ENCODE measurements at regions not wholly inside any gene's neighbourhood (a gene's known extent, or its start where the extent isn't known, plus 50 kb on each side); places are given as distances from the start of the nearest gene placed in this dataset.

- Histone ChIP-seq H3K9me3 (ENCODE audit: control insufficient read depth, low read depth, low read length) (no peaks in the 10 kb centered on the region), H3K27ac (ENCODE audit: low read length) (no peak overlapping the region), H3K4me1 (ENCODE audit: control insufficient read depth, low read depth, low read length) (no peaks in the 10 kb centered on the region), H3K27me3 (ENCODE audit: control insufficient read depth, insufficient read depth, low read length) (no peaks in the 10 kb centered on the region), H3K36me3 (ENCODE audit: control insufficient read depth, low read depth, low read length) (no peaks in the 10 kb centered on the region), H3K4me3 (ENCODE audit: low read length) (no peak overlapping the region), H3K9ac (ENCODE audit: low read length) (no peak overlapping the region)
Measured at GRCh38 chr1:115173151-115173550, 83.8 kb upstream of the TSPAN2 start.

GRCh38 chr1:115172270-115172669 lies 83.0 kb upstream of the TSPAN2 start:
- no peak overlapping the region for H3K4me3 ChIP-seq (ENCODE audit: low read length)
- H3K9me3 ChIP-seq (ENCODE audit: control insufficient read depth, low read depth, low read length): no peaks in the 10 kb centered on the region
- H3K9ac ChIP-seq (ENCODE audit: low read length): no peak overlapping the region
- H3K27ac ChIP-seq (ENCODE audit: low read length): no peak overlapping the region
- no peaks in the 10 kb centered on the region for H3K4me1 ChIP-seq (ENCODE audit: control insufficient read depth, low read depth, low read length)
- no peaks in the 10 kb centered on the region for H3K36me3 ChIP-seq (ENCODE audit: control insufficient read depth, low read depth, low read length)
- H3K27me3 ChIP-seq (ENCODE audit: control insufficient read depth, insufficient read depth, low read length): no peaks in the 10 kb centered on the region

- H3K27ac ChIP-seq (ENCODE audit: low read length): no peak overlapping the region
- H3K9ac ChIP-seq (ENCODE audit: low read length): no peak overlapping the region
- H3K4me3 ChIP-seq (ENCODE audit: low read length): no peak overlapping the region
- no peaks in the 10 kb centered on the region for H3K4me1 ChIP-seq (ENCODE audit: control insufficient read depth, low read depth, low read length)
- no peaks in the 10 kb centered on the region for H3K36me3 ChIP-seq (ENCODE audit: control insufficient read depth, low read depth, low read length)
- no peaks in the 10 kb centered on the region for H3K27me3 ChIP-seq (ENCODE audit: control insufficient read depth, insufficient read depth, low read length)
- no peaks in the 10 kb centered on the region for H3K9me3 ChIP-seq (ENCODE audit: control insufficient read depth, low read depth, low read length)
Measured at GRCh38 chr1:115170961-115171392, 81.7 kb upstream of the TSPAN2 start.

- H3K9me3 ChIP-seq (ENCODE audit: control insufficient read depth, low read depth, low read length): no peaks in the 10 kb centered on the region
- H3K4me1 ChIP-seq (ENCODE audit: control insufficient read depth, low read depth, low read length): no peaks in the 10 kb centered on the region
- no peaks in the 10 kb centered on the region for H3K36me3 ChIP-seq (ENCODE audit: control insufficient read depth, low read depth, low read length)
- no peak overlapping the region for H3K4me3 ChIP-seq (ENCODE audit: low read length)
- no peaks in the 10 kb centered on the region for H3K27me3 ChIP-seq (ENCODE audit: control insufficient read depth, insufficient read depth, low read length)
- H3K27ac ChIP-seq (ENCODE audit: low read length): no peak overlapping the region
- no peak overlapping the region for H3K9ac ChIP-seq (ENCODE audit: low read length)
Measured at GRCh38 chr1:115170377-115170776, 81.1 kb upstream of the TSPAN2 start.

DNA sequence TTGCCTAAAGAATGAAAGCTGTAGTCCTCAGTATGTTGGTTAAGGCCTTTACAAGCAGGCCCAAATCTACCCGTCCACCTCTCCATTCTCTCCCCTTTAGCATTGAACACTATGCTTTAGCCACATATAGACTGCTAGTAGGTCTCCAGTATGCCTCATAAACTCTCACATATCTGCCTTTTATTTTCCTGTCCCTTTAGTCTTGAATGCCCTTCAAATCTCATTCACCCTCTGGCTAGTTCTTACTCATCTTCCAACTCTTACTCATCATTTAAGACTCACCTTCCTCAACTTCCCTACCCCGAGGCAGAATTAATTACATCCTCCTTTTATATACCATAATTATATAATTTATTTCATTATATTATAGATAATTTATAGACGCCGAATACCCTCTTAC lies 78.7 kb upstream of the TSPAN2 start:
- no peaks in the 10 kb centered on the region for H3K9me3 ChIP-seq (ENCODE audit: control insufficient read depth, low read depth, low read length)
- H3K4me3 ChIP-seq (ENCODE audit: low read length): no peak overlapping the region
- H3K9ac ChIP-seq (ENCODE audit: low read length): no peak overlapping the region
- no peaks in the 10 kb centered on the region for H3K4me1 ChIP-seq (ENCODE audit: control insufficient read depth, low read depth, low read length)
- no peak overlapping the region for H3K27ac ChIP-seq (ENCODE audit: low read length)
- no peaks in the 10 kb centered on the region for H3K36me3 ChIP-seq (ENCODE audit: control insufficient read depth, low read depth, low read length)
- H3K27me3 ChIP-seq (ENCODE audit: control insufficient read depth, insufficient read depth, low read length): no peaks in the 10 kb centered on the region

DNA sequence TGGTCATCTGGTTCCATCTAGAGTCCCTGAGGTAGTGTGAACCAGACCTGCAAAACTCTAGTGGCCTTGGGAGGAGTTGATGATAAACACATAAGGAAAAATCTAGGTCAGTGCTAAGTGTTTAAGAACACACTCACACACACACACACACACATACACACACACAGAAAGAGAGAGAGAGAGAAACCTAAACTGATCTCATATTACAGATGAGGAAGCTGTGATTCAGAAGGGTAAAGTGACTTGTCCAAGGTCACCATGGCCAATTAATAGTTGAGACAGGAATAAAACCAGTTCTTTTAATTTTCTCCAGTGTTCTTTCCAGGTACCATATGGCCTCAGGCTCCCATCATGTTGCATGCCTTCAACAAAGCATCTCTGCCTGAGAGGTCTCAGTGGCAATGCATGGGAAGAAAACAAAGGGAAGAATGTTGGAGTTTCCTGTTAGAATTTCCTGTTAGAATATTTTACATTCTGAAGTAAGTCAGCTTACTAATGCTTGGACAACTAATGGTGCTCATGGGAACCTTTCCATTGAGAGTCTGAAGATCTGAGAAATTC lies 77.3 kb upstream of the TSPAN2 start:
- no peaks in the 10 kb centered on the region for H3K4me1 ChIP-seq (ENCODE audit: control insufficient read depth, low read depth, low read length)
- H3K27ac ChIP-seq (ENCODE audit: low read length): no peak overlapping the region

DNA sequence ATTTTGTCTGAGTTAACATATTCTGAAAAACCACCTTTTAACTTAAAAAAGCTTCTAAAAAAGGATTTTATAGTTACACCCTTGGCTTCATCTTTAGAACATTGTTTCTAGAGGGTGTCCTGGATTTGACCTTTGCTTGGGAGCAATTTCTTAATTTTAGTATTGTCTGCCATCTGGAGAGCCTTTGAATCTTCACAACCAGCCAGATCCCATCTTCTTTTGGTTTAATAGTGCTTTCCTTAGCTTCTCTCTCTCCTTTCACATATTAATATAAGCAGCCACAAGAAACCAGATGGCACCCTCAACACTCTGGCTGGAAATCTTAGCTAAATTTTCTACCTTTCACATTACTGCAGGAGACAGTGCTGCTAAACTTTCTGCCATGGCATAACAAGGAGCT lies 76.5 kb upstream of the TSPAN2 start:
- Histone ChIP-seq H3K4me1 (ENCODE audit: control insufficient read depth, low read depth, low read length) (no peaks in the 10 kb centered on the region), H3K27me3 (ENCODE audit: control insufficient read depth, insufficient read depth, low read length) (no peaks in the 10 kb centered on the region), H3K9ac (ENCODE audit: low read length) (no peak overlapping the region), H3K4me3 (ENCODE audit: low read length) (no peak overlapping the region), H3K36me3 (ENCODE audit: control insufficient read depth, low read depth, low read length) (no peaks in the 10 kb centered on the region), H3K27ac (ENCODE audit: low read length) (no peak overlapping the region), H3K9me3 (ENCODE audit: control insufficient read depth, low read depth, low read length) (no peaks in the 10 kb centered on the region)

More for the DNA sequence above, 77.3 kb upstream of the TSPAN2 start:
- Histone ChIP-seq H3K36me3 (ENCODE audit: control insufficient read depth, low read depth, low read length) (no peaks in the 10 kb centered on the region), H3K4me3 (ENCODE audit: low read length) (no peak overlapping the region), H3K9me3 (ENCODE audit: control insufficient read depth, low read depth, low read length) (no peaks in the 10 kb centered on the region), H3K9ac (ENCODE audit: low read length) (no peak overlapping the region), H3K27me3 (ENCODE audit: control insufficient read depth, insufficient read depth, low read length) (no peaks in the 10 kb centered on the region)

GRCh38 chr1:115164940-115165705 lies 75.8 kb upstream of the TSPAN2 start:
- Histone ChIP-seq H3K9me3 (ENCODE audit: control insufficient read depth, low read depth, low read length) (no peaks in the 10 kb centered on the region), H3K36me3 (ENCODE audit: control insufficient read depth, low read depth, low read length) (no peaks in the 10 kb centered on the region), H3K4me3 (ENCODE audit: low read length) (no peak overlapping the region), H3K4me1 (ENCODE audit: control insufficient read depth, low read depth, low read length) (no peaks in the 10 kb centered on the region), H3K9ac (ENCODE audit: low read length) (no peak overlapping the region), H3K27ac (ENCODE audit: low read length) (no peak overlapping the region), H3K27me3 (ENCODE audit: control insufficient read depth, insufficient read depth, low read length) (no peaks in the 10 kb centered on the region)

GRCh38 chr1:115164484-115164883 lies 75.2 kb upstream of the TSPAN2 start:
- no peaks in the 10 kb centered on the region for H3K27me3 ChIP-seq (ENCODE audit: control insufficient read depth, insufficient read depth, low read length)
- H3K4me1 ChIP-seq (ENCODE audit: control insufficient read depth, low read depth, low read length): no peaks in the 10 kb centered on the region
- H3K9me3 ChIP-seq (ENCODE audit: control insufficient read depth, low read depth, low read length): no peaks in the 10 kb centered on the region
- no peak overlapping the region for H3K27ac ChIP-seq (ENCODE audit: low read length)
- H3K36me3 ChIP-seq (ENCODE audit: control insufficient read depth, low read depth, low read length): no peaks in the 10 kb centered on the region
- H3K9ac ChIP-seq (ENCODE audit: low read length): no peak overlapping the region
- no peak overlapping the region for H3K4me3 ChIP-seq (ENCODE audit: low read length)

DNA sequence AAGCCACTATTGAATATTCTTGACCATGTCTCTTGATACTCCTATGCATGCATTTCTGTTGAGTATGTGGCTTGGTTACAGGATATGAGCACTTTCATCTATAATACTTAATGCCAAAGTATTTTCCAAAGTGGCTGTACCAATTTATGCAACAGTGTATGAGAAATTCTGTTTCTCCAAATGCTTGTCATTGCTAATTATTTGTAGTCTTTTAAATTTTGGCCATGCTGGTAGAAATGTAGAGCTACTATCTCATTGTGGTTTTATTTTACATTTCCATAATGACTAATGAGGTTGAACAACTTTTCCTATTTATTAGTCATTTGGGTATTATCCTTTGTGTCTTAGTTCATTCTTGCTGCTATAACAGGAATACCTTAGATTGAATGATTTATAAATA lies 71.4 kb upstream of the TSPAN2 start:
- H3K9me3 ChIP-seq (ENCODE audit: control insufficient read depth, low read depth, low read length): no peaks in the 10 kb centered on the region
- no peaks in the 10 kb centered on the region for H3K4me1 ChIP-seq (ENCODE audit: control insufficient read depth, low read depth, low read length)
- H3K4me3 ChIP-seq (ENCODE audit: low read length): no peak overlapping the region
- no peak overlapping the region for H3K27ac ChIP-seq (ENCODE audit: low read length)
- no peaks in the 10 kb centered on the region for H3K36me3 ChIP-seq (ENCODE audit: control insufficient read depth, low read depth, low read length)
- H3K9ac ChIP-seq (ENCODE audit: low read length): no peak overlapping the region
- no peaks in the 10 kb centered on the region for H3K27me3 ChIP-seq (ENCODE audit: control insufficient read depth, insufficient read depth, low read length)

- H3K27me3 ChIP-seq (ENCODE audit: control insufficient read depth, insufficient read depth, low read length): no peaks in the 10 kb centered on the region
- no peak overlapping the region for H3K4me3 ChIP-seq (ENCODE audit: low read length)
- no peaks in the 10 kb centered on the region for H3K4me1 ChIP-seq (ENCODE audit: control insufficient read depth, low read depth, low read length)
- no peak overlapping the region for H3K9ac ChIP-seq (ENCODE audit: low read length)
- H3K36me3 ChIP-seq (ENCODE audit: control insufficient read depth, low read depth, low read length): no peaks in the 10 kb centered on the region
- no peak overlapping the region for H3K27ac ChIP-seq (ENCODE audit: low read length)
- H3K9me3 ChIP-seq (ENCODE audit: control insufficient read depth, low read depth, low read length): no peaks in the 10 kb centered on the region
Measured at GRCh38 chr1:115159958-115160357, 70.7 kb upstream of the TSPAN2 start.

DNA sequence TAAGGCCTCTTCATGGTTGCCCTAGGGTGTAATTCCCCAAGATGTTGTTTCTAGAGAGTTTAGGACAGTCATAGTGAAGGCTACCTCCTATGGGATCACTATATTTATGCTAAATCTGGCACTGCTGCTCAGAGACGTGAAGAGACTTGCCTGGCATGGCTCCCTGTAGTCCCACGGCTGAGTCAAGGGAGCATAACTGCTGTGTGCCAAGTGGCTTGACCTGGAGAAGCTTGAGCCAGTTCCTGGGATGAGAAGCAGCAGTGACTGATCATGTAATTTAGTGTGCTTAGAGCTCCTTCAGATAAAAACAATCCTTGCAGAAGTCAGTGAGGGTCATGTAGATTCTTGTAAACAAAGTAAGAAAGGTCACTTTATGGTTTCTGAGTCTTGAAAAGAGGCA lies 68.9 kb upstream of the TSPAN2 start:
- no peaks in the 10 kb centered on the region for H3K9me3 ChIP-seq (ENCODE audit: control insufficient read depth, low read depth, low read length)
- H3K27me3 ChIP-seq (ENCODE audit: control insufficient read depth, insufficient read depth, low read length): no peaks in the 10 kb centered on the region
- no peak overlapping the region for H3K9ac ChIP-seq (ENCODE audit: low read length)
- H3K36me3 ChIP-seq (ENCODE audit: control insufficient read depth, low read depth, low read length): no peaks in the 10 kb centered on the region
- no peaks in the 10 kb centered on the region for H3K4me1 ChIP-seq (ENCODE audit: control insufficient read depth, low read depth, low read length)
- no peak overlapping the region for H3K27ac ChIP-seq (ENCODE audit: low read length)
- no peak overlapping the region for H3K4me3 ChIP-seq (ENCODE audit: low read length)
